SK-N-SH treated with all-trans-retinoic acid at 6 μM for 48 hours (cell line): ENCODE measurements at regions not wholly inside any gene's neighbourhood (a gene's known extent, or its start where the extent isn't known, plus 50 kb on each side); places are given as distances from the start of the nearest gene placed in this dataset.

Source experiments
- ATAC-seq: fragments of 200-7000 bp; cut with Tn5 transposase; 3 replicates; pipeline ENCODE4 v1.9.1; 2020; ENCODE audit warnings: mild to moderate bottlenecking, moderate library complexity
- ARNTL ChIP-seq: fragments of 450-650 bp; formaldehyde crosslinking; IDR thresholded peaks from 2 replicates; pipeline ENCODE4 v1.5.0; 2020; ENCODE audit warnings: low read depth, mild to moderate bottlenecking, moderate library complexity, borderline replicate concordance
- CREB5 ChIP-seq: fragments of 250-450 bp; sonication (Bioruptor Pico); IDR thresholded peaks from 2 replicates; pipeline ENCODE4 v1.5.1; 2020; ENCODE audit warnings: low read depth, mild to moderate bottlenecking, moderate library complexity
- CSDC2 ChIP-seq: fragments of 250-450 bp; sonication (Bioruptor Pico); IDR thresholded peaks from 2 replicates; pipeline ENCODE4 v1.5.0; 2020; ENCODE audit warnings: mild to moderate bottlenecking, moderate library complexity
- CSRNP3 ChIP-seq: fragments of 250-450 bp; sonication (Bioruptor Pico); IDR thresholded peaks from 2 replicates; pipeline ENCODE4 v1.5.1; 2021; ENCODE audit warnings: mild to moderate bottlenecking, moderate library complexity
- ESRRG ChIP-seq: fragments of 250-450 bp; sonication (Bioruptor Pico); IDR thresholded peaks from 2 replicates; pipeline ENCODE4 v1.6.1; 2021; ENCODE audit warnings: mild to moderate bottlenecking
- ISL1 ChIP-seq: fragments of 250-450 bp; sonication (Bioruptor Pico); IDR thresholded peaks from 2 replicates; pipeline ENCODE4 v2.1.2; 2022; ENCODE audit warnings: mild to moderate bottlenecking, moderate library complexity
- OSR1 ChIP-seq: fragments of 250-450 bp; sonication (Bioruptor Pico); IDR thresholded peaks from 2 replicates; pipeline ENCODE4 v1.8.0; 2022; ENCODE audit warnings: moderate library complexity, mild to moderate bottlenecking, inconsistent platforms
- PATZ1 ChIP-seq: fragments of 250-450 bp; sonication (Bioruptor Pico); IDR thresholded peaks from 2 replicates; pipeline ENCODE4 v1.8.0; 2020; ENCODE audit warnings: mild to moderate bottlenecking, moderate library complexity, borderline replicate concordance
- POU6F1 ChIP-seq: fragments of 250-450 bp; sonication (Bioruptor Pico); IDR thresholded peaks from 2 replicates; pipeline ENCODE4 v1.8.0; 2021; ENCODE audit warnings: low read depth, mild to moderate bottlenecking, moderate library complexity, borderline replicate concordance
- PPARA ChIP-seq: fragments of 250-450 bp; sonication (Bioruptor Pico); IDR thresholded peaks from 2 replicates; pipeline ENCODE4 v1.5.0; 2020; ENCODE audit warnings: mild to moderate bottlenecking, borderline replicate concordance
- RARB ChIP-seq: fragments of 250-450 bp; sonication (Bioruptor Pico); IDR thresholded peaks from 2 replicates; pipeline ENCODE4 v1.8.0; 2021; ENCODE audit warnings: mild to moderate bottlenecking, moderate library complexity
- SNAI2 ChIP-seq: fragments of 250-450 bp; sonication (Bioruptor Pico); IDR thresholded peaks from 2 replicates; pipeline ENCODE4 v1.5.0; 2020; ENCODE audit warnings: mild to moderate bottlenecking, moderate library complexity
- TOX ChIP-seq: fragments of 250-450 bp; sonication (Bioruptor Pico); IDR thresholded peaks from 2 replicates; pipeline ENCODE4 v1.8.0; 2021; ENCODE audit warnings: mild to moderate bottlenecking, moderate library complexity, borderline replicate concordance
- TSHZ2 ChIP-seq: fragments of 250-450 bp; sonication (Bioruptor Pico); IDR thresholded peaks from 2 replicates; pipeline ENCODE4 v1.5.0; 2020; ENCODE audit warnings: mild to moderate bottlenecking, moderate library complexity
- ZFP30 ChIP-seq: fragments of 450-650 bp; formaldehyde crosslinking; IDR thresholded peaks from 2 replicates; pipeline ENCODE4 v1.5.0; 2022; ENCODE audit warnings: mild to moderate bottlenecking, moderate library complexity
- ZNF565 ChIP-seq: fragments of 450-650 bp; formaldehyde crosslinking; conservative IDR thresholded peaks from 2 replicates; pipeline ENCODE4 v1.5.0; 2020; ENCODE audit warnings: low read depth, mild to moderate bottlenecking, moderate library complexity
- ZNF70 ChIP-seq: fragments of 450-650 bp; formaldehyde crosslinking; IDR thresholded peaks from 2 replicates; pipeline ENCODE4 v1.5.0; 2020; ENCODE audit warnings: mild to moderate bottlenecking, moderate library complexity
- ZNF8 ChIP-seq: fragments of 450-650 bp; formaldehyde crosslinking; IDR thresholded peaks from 2 replicates; pipeline ENCODE4 v1.5.0; 2020; ENCODE audit warnings: mild to moderate bottlenecking, moderate library complexity

GRCh38 chr17:69669441-69670178, 255.1 kb downstream of the MAP2K6 start:
- TF ChIP-seq ISL1 (CRISPR knock-in tag) = 0 out of 2 replicates have a peak, but pooled peaks have one; percentile 15
- no peak for TF ChIP-seq ARNTL (CRISPR knock-in tag)
- no peak for TF ChIP-seq ZNF70 (CRISPR knock-in tag)
- no peak for TF ChIP-seq OSR1
- no peak for TF ChIP-seq CSDC2
- no peak for TF ChIP-seq PPARA (CRISPR knock-in tag)
- no peak for TF ChIP-seq CREB5 (CRISPR knock-in tag)
- TF ChIP-seq TSHZ2 (CRISPR knock-in tag) = no peak
- ATAC-seq = peak; percentile 90

- TF ChIP-seq RARB (CRISPR knock-in tag) (no peak), ISL1 (CRISPR knock-in tag) (peak; percentile 73)
- TF ChIP-seq, all 23 proteins: peak for 1
- peak; percentile 85 for ATAC-seq
Observed at GRCh38 chr17:69672924-69673323, 258.4 kb downstream of the MAP2K6 start.

GRCh38 chr17:69677130-69677529, 262.6 kb downstream of the MAP2K6 start:
- ATAC-seq = no peak

More at GRCh38 chr17:69677130-69677529, 262.6 kb downstream of the MAP2K6 start:
- TF ChIP-seq POU6F1 (CRISPR knock-in tag) = no peak
- TF ChIP-seq CSRNP3 (CRISPR knock-in tag) = no peak
- no peak for TF ChIP-seq ZNF565
- TF ChIP-seq SNAI2 (CRISPR knock-in tag) = no peak
- TF ChIP-seq TSHZ2 (CRISPR knock-in tag) = no peak
- TF ChIP-seq ESRRG = no peak
- TF ChIP-seq PATZ1 (CRISPR knock-in tag) = no peak
- no peak for TF ChIP-seq ZNF70 (CRISPR knock-in tag)
- TF ChIP-seq ZFP30 (CRISPR knock-in tag) = no peak
- TF ChIP-seq PPARA (CRISPR knock-in tag) = no peak
- no peak for TF ChIP-seq CREB5 (CRISPR knock-in tag)
- TF ChIP-seq ZNF8 (CRISPR knock-in tag) = no peak
- no peak for TF ChIP-seq TOX (CRISPR knock-in tag)
- TF ChIP-seq CSDC2 = no peak
- no peak for TF ChIP-seq OSR1
- TF ChIP-seq ISL1 (CRISPR knock-in tag) = no peak
